Erythroblast (primary cell): ENCODE measurements at regions not wholly inside any gene's neighbourhood (a gene's known extent, or its start where the extent isn't known, plus 50 kb on each side); places are given as distances from the start of the nearest gene placed in this dataset.

Experiments used
- GATA1 ChIP-seq: IDR thresholded peaks from 2 replicates; pipeline ENCODE4 v1.6.1; 2011; ENCODE audit warnings: low read depth, mild to moderate bottlenecking, control low read depth, low read length, moderate library complexity
- POLR2A ChIP-seq: IDR thresholded peaks from 2 replicates; pipeline ENCODE4 v1.6.1; 2011; ENCODE audit warnings: mild to moderate bottlenecking, low read length

- TF ChIP-seq POLR2A (no peak), GATA1 (no peak)
These were observed 491.9 kb upstream of the KCNMB2 start for GRCh38 chr3:178044320-178044719.
